ENCODE measurements at regions not wholly inside any gene's neighbourhood (a gene's known extent, or its start where the extent isn't known, plus 50 kb on each side); places are given as distances from the start of the nearest gene placed in this dataset.

GRCh38 chr18:78330766-78331165, 648.9 kb upstream of the SALL3 start:
- H3K27ac ChIP-seq: no peak overlapping the region
- TF ChIP-seq EP300 (IDR thresholded peaks at IDR 0.05): no peak
- TF ChIP-seq POLR2AphosphoS5 (IDR thresholded peaks at IDR 0.05): no peak
- TF ChIP-seq POLR2A (IDR thresholded peaks at IDR 0.05): no peak
- TF ChIP-seq CTCF (IDR thresholded peaks at IDR 0.05): no peak
- 86 to 90% (median 87%) methylated on average over 10 of the region's 10 CpGs for WGBS, 5 donors

GRCh38 chr18:78352910-78353309, 626.7 kb upstream of the SALL3 start:
- 70 to 87% (median 77%) methylated on average over 6 of the region's 6 CpGs for WGBS, 5 donors
- TF ChIP-seq CTCF (IDR thresholded peaks at IDR 0.05) (no peak), POLR2AphosphoS5 (IDR thresholded peaks at IDR 0.05) (no peak), POLR2A (IDR thresholded peaks at IDR 0.05) (no peak), EP300 (IDR thresholded peaks at IDR 0.05) (no peak)
- intact Hi-C loops (cut with DNase I; ENCODE audit: low total_unique reads): no loop called here
- no peak for DNase-seq
- Histone ChIP-seq H3K36me3 (no peaks in the 10 kb centered on the region), H3K27ac (no peak overlapping the region), H3K9me3 (peaks cover 0 to under 1% (median under 1%) of the 10 kb centered on the region in 4 donors), H3K4me1 (no peaks in the 10 kb centered on the region), H3K4me3 (no peak overlapping the region), H3K27me3 (no peaks in the 10 kb centered on the region)

More at GRCh38 chr18:78330766-78331165, 648.9 kb upstream of the SALL3 start:
- intact Hi-C loops (cut with DNase I; ENCODE audit: low total_unique reads): no loop called here
- Histone ChIP-seq H3K27me3 (no peaks in the 10 kb centered on the region), H3K4me1 (no peaks in the 10 kb centered on the region), H3K9me3 (no peaks in the 10 kb centered on the region), H3K36me3 (no peaks in the 10 kb centered on the region), H3K4me3 (no peak overlapping the region)
- DNase-seq: no peak

GRCh38 chr18:78362198-78362597, 617.4 kb upstream of the SALL3 start:
- 87 to 92% (median 88%) methylated on average over 13 to 15 of the region's 15 CpGs for WGBS, 5 donors

GRCh38 chr18:78363556-78364387, 615.8 kb upstream of the SALL3 start:
- intact Hi-C loops (cut with DNase I; ENCODE audit: low total_unique reads): no loop called here
- WGBS, 5 donors: 92 to 96% (median 94%) methylated on average over 44 of the region's 44 CpGs
- Histone ChIP-seq H3K27ac (no peak overlapping the region), H3K4me1 (no peaks in the 10 kb centered on the region), H3K9me3 (peaks cover 0 to 8% (median 0%) of the 10 kb centered on the region in 4 donors), H3K4me3 (no peak overlapping the region), H3K36me3 (no peaks in the 10 kb centered on the region), H3K27me3 (no peaks in the 10 kb centered on the region)
- no peak for DNase-seq
- TF ChIP-seq POLR2A (IDR thresholded peaks at IDR 0.05) (no peak), POLR2AphosphoS5 (IDR thresholded peaks at IDR 0.05) (no peak), CTCF (IDR thresholded peaks at IDR 0.05) (no peak), EP300 (IDR thresholded peaks at IDR 0.05) (no peak)

More at GRCh38 chr18:78362198-78362597, 617.4 kb upstream of the SALL3 start:
- intact Hi-C loops (cut with DNase I; ENCODE audit: low total_unique reads): no loop called here
- DNase-seq: no peak
- no peaks in the 10 kb centered on the region for H3K27me3 ChIP-seq
- TF ChIP-seq POLR2AphosphoS5 (IDR thresholded peaks at IDR 0.05): no peak
- TF ChIP-seq POLR2A (IDR thresholded peaks at IDR 0.05): no peak
- no peak for TF ChIP-seq CTCF (IDR thresholded peaks at IDR 0.05)
- no peak for TF ChIP-seq EP300 (IDR thresholded peaks at IDR 0.05)
- no peaks in the 10 kb centered on the region for H3K36me3 ChIP-seq
- no peak overlapping the region for H3K4me3 ChIP-seq
- H3K9me3 ChIP-seq: peaks cover 0 to 8% (median 2%) of the 10 kb centered on the region in 4 donors
- H3K4me1 ChIP-seq: no peaks in the 10 kb centered on the region
- no peak overlapping the region for H3K27ac ChIP-seq
